ENCODE measurements at regions not wholly inside any gene's neighbourhood (a gene's known extent, or its start where the extent isn't known, plus 50 kb on each side); places are given as distances from the start of the nearest gene placed in this dataset.
A peak's percentile ranks its signal among the peaks of the same experiment; 100 is the strongest.

DNA sequence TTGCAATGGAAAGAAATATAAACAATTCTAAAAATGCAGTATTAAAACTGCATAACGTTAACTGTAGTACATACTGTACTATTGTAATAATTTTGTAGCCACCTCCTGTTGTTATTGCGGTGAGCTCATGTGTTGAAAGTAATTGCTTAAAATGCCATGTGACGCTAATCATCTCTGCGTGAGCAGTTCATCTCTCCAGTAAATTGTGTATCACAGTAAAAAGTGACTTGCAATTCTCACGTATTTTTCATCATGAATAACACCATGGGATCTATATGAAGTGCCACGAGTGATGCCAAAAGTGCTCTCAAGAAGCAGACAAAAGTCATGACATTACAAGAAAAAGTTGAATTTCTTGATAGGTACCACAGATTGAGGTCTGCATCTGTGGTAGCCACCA, 82.4 kb upstream of the CYYR1 start:
- no peak overlapping the region for H3K4me3 Mint-ChIP-seq
- peaks cover 3% of the 10 kb centered on the region for H3K9me3 Mint-ChIP-seq
- no peaks in the 10 kb centered on the region for H3K4me1 Mint-ChIP-seq (ENCODE audit: low read depth)
- ATAC-seq (no peak), DNase-seq (no peak)
- H3K27me3 Mint-ChIP-seq (ENCODE audit: low read depth) = no peaks in the 10 kb centered on the region
- no peaks in the 10 kb centered on the region for H3K36me3 Mint-ChIP-seq (ENCODE audit: insufficient read depth)

GRCh38 chr21:26653430-26653829, 80.3 kb upstream of the CYYR1 start:
- Mint-ChIP-seq H3K36me3 (ENCODE audit: insufficient read depth) (no peaks in the 10 kb centered on the region), H3K27me3 (ENCODE audit: low read depth) (peaks cover 1% of the 10 kb centered on the region), H3K9me3 (no peaks in the 10 kb centered on the region), H3K4me1 (ENCODE audit: low read depth) (no peaks in the 10 kb centered on the region), H3K4me3 (no peak overlapping the region)
- ATAC-seq (no peak), DNase-seq (no peak)

DNA sequence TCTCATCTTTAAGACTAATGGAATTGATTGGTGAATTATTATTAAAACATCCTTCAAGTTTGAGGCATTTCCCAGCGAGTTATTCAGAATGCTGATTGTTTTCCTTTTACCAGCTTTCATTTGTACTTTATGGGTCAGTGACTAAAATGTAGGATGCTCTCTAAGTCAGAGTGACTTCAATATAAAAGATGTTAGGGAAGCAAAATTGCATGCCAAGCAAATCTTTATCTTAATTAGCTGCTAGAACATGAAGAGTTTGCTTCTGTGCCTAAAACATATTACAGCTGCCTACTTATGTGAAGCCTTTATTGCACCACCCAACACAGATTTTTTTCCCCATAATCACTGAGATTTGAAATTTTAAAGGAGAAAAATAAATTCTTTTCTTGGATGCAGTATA, 79.8 kb upstream of the CYYR1 start:
- no peak overlapping the region for H3K4me3 Mint-ChIP-seq
- peaks cover 1% of the 10 kb centered on the region for H3K27me3 Mint-ChIP-seq (ENCODE audit: low read depth)
- no peak for DNase-seq
- H3K36me3 Mint-ChIP-seq (ENCODE audit: insufficient read depth) = no peaks in the 10 kb centered on the region
- H3K4me1 Mint-ChIP-seq (ENCODE audit: low read depth) = no peaks in the 10 kb centered on the region
- no peak for ATAC-seq
- no peaks in the 10 kb centered on the region for H3K9me3 Mint-ChIP-seq

DNA sequence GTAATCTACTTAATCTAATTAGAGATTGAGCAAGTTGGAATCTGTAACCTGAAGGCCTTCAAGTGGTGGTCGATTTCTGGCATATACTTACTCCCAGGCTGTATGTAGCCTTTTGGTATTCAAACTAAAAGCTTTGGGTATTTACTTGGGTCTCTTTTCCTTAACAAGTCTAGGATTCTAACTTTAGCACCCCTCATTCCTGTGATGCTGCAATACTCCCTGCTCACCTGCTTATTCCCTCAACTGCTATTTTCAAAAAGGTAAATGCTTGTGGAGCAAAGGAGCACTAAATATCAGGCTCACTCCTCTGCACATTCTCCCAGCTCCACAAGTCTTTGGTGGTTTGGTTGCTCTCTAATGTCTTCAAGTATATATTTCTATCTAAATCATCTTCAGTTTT, 68.0 kb upstream of the CYYR1 start:
- no peak for ATAC-seq
- no peaks in the 10 kb centered on the region for H3K9me3 Mint-ChIP-seq
- DNase-seq = no peak
- H3K36me3 Mint-ChIP-seq (ENCODE audit: insufficient read depth) = no peaks in the 10 kb centered on the region
- no peaks in the 10 kb centered on the region for H3K27me3 Mint-ChIP-seq (ENCODE audit: low read depth)
- H3K4me3 Mint-ChIP-seq = no peak overlapping the region
- H3K4me1 Mint-ChIP-seq (ENCODE audit: low read depth) = no peaks in the 10 kb centered on the region

GRCh38 chr21:26637201-26637745, 64.2 kb upstream of the CYYR1 start:
- ATAC-seq = no peak
- Mint-ChIP-seq H3K4me3 (no peak overlapping the region), H3K36me3 (ENCODE audit: insufficient read depth) (no peaks in the 10 kb centered on the region), H3K27me3 (ENCODE audit: low read depth) (no peaks in the 10 kb centered on the region), H3K4me1 (ENCODE audit: low read depth) (no peaks in the 10 kb centered on the region), H3K9me3 (peaks cover 4% of the 10 kb centered on the region)
- DNase-seq = no peak

- no peak for ATAC-seq
- H3K9me3 Mint-ChIP-seq = peaks cover 11% of the 10 kb centered on the region
- no peak overlapping the region for H3K4me3 Mint-ChIP-seq
- H3K36me3 Mint-ChIP-seq (ENCODE audit: insufficient read depth) = no peaks in the 10 kb centered on the region
- H3K4me1 Mint-ChIP-seq (ENCODE audit: low read depth) = no peaks in the 10 kb centered on the region
- DNase-seq = no peak
- no peaks in the 10 kb centered on the region for H3K27me3 Mint-ChIP-seq (ENCODE audit: low read depth)
Measured at GRCh38 chr21:26635681-26636080, 62.6 kb upstream of the CYYR1 start.

DNA sequence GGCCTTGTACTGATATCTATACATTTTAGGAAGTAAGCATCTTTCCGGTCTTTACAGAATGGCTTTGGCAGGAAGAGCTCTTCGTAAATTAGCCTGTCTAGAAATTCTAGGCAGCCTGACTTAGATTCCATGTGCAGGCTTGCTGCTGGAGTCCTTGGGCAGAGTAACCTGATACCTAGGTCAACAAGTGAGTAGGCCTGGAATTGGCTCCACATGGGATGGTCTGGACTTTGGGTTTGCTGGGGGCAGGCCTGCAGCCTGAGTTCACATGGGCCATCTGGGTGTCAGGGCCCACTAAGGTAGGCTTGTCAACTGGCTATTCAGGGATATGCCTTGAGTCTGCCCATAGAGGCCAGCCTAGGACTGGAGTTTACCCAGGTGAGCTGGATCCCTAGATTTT, 59.6 kb upstream of the CYYR1 start:
- Mint-ChIP-seq H3K4me3 (no peak overlapping the region), H3K36me3 (ENCODE audit: insufficient read depth) (no peaks in the 10 kb centered on the region), H3K9me3 (peaks cover 11% of the 10 kb centered on the region), H3K4me1 (ENCODE audit: low read depth) (no peaks in the 10 kb centered on the region), H3K27me3 (ENCODE audit: low read depth) (no peaks in the 10 kb centered on the region)
- no peak for ATAC-seq
- DNase-seq = no peak

DNA sequence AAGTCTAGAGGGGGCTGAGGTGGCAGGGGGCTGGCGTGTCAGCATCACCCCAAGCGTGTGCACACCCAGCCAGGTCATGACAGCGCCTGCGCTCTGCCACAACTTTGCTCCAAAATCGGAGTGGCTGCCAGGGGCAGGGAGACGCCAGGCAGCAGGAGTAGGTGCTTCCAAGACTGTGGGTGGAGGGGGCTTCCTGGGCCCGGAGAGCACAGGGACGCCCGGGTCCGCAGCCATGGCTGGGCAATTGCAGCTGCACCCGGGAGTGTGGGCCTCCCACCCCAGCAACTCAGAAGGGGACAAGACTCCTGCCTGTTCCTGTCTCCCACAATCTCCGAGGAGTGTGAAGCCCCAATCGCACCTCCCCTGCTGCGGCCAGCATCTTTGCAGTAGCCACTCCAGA, 53.1 kb upstream of the CYYR1 start:
- DNase-seq (no peak), ATAC-seq (peak in 1 of 2 donors; percentile 10)
- Mint-ChIP-seq H3K27me3 (ENCODE audit: low read depth) (no peaks in the 10 kb centered on the region), H3K4me3 (no peak overlapping the region), H3K9me3 (peaks cover 4% of the 10 kb centered on the region), H3K36me3 (ENCODE audit: insufficient read depth) (no peaks in the 10 kb centered on the region), H3K4me1 (ENCODE audit: low read depth) (no peaks in the 10 kb centered on the region)

DNA sequence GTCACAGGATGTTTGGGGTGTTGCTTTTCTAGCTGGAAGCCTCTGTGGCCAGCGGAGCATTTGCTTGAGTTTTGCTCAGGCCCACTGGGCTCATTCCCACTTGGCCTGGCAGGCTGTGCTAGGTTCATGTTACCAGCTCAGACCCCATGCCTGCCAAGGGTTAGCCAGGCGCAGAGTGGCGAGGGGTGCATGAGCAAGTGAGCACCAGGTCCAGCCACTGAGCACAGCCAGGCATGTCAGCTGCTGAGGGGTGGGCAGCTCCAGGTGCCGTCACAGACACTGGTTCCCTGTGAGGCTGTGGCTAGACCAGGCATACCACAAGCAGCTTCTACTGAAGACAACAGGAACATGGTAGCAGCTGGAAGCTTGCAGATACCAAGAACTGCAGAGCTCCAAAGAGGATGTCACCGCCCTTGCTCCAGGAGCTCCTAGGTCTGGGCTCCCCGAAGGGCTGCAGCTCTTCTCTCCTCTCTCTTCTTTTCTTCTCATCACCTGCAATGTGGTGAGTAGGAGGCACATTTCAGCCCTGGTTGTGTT, 52.0 kb upstream of the CYYR1 start:
- DNase-seq = no peak
- Mint-ChIP-seq H3K9me3 (peaks cover 4% of the 10 kb centered on the region), H3K36me3 (ENCODE audit: insufficient read depth) (no peaks in the 10 kb centered on the region), H3K4me1 (ENCODE audit: low read depth) (no peaks in the 10 kb centered on the region), H3K4me3 (no peak overlapping the region), H3K27me3 (ENCODE audit: low read depth) (no peaks in the 10 kb centered on the region)
- ATAC-seq = no peak

Data from activated T-cell treated with anti-CD3 and anti-CD28 coated beads, Interleukin-2, amount 50 U/mL, for 4 hours (primary cell).